Effector memory CD4-positive, alpha-beta T cell (primary cell): ENCODE measurements at regions not wholly inside any gene's neighbourhood (a gene's known extent, or its start where the extent isn't known, plus 50 kb on each side); places are given as distances from the start of the nearest gene placed in this dataset.

ENCODE experiments used
- DNase-seq, 3 donors: peaks; one replicate each; pipeline ENCODE4 v3.0.0-alpha.2; 2020
- H3K27ac ChIP-seq: 2 replicates; pipeline ENCODE4 v1.7.0; 2013; ENCODE audit warnings: mild to moderate bottlenecking, low read length, moderate library complexity; ENCODE audit not compliant: insufficient read depth, poor library complexity, severe bottlenecking
- H3K27me3 ChIP-seq: replicated peaks from 2 replicates; pipeline ENCODE4 v1.7.0; 2013; ENCODE audit warnings: mild to moderate bottlenecking, low read length; ENCODE audit not compliant: insufficient read depth, control insufficient read depth, poor library complexity, severe bottlenecking
- H3K36me3 ChIP-seq: 2 replicates; pipeline ENCODE4 v1.7.0; 2013; ENCODE audit warnings: mild to moderate bottlenecking, low read length, moderate library complexity; ENCODE audit not compliant: control insufficient read depth, insufficient read depth
- H3K4me1 ChIP-seq: 2 replicates; pipeline ENCODE4 v1.7.0; 2013; ENCODE audit warnings: low read length, mild to moderate bottlenecking; ENCODE audit not compliant: control insufficient read depth, insufficient read depth, poor library complexity, severe bottlenecking
- H3K4me3 ChIP-seq: 2 replicates; pipeline ENCODE4 v1.7.0; 2013; ENCODE audit warnings: low read length, low read depth, mild to moderate bottlenecking; ENCODE audit not compliant: insufficient read depth, poor library complexity, severe bottlenecking
- H3K9me3 ChIP-seq: 2 replicates; pipeline ENCODE4 v1.7.0; 2013; ENCODE audit warnings: mild to moderate bottlenecking, low read length, moderate library complexity; ENCODE audit not compliant: control insufficient read depth

DNA sequence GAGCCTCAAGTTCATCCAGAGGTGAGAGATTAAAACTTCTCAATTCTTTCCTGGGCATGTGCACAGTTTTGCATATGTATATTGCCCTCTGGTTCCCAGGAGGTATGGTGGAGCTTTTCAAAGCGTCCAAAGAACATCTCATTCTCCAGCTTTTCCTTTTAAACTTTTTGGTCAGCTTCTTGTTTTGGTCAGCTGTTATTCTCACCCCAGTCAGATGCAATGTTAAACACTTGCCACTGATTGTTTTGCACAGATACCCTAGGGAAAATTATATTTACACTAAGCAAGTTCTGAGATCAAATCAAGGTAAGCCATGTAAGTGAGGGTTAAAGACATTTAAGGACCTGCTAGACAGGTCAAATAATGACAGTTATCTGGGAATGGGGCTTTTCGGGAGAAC lies 261.3 kb downstream of the EDEM1 start:
- no peaks in the 10 kb centered on the region for H3K36me3 ChIP-seq
- no peaks in the 10 kb centered on the region for H3K9me3 ChIP-seq
- no peaks in the 10 kb centered on the region for H3K27me3 ChIP-seq
- H3K27ac ChIP-seq = no peak overlapping the region
- no peak overlapping the region for H3K4me3 ChIP-seq
- H3K4me1 ChIP-seq = no peaks in the 10 kb centered on the region
- DNase-seq = no peak

DNA sequence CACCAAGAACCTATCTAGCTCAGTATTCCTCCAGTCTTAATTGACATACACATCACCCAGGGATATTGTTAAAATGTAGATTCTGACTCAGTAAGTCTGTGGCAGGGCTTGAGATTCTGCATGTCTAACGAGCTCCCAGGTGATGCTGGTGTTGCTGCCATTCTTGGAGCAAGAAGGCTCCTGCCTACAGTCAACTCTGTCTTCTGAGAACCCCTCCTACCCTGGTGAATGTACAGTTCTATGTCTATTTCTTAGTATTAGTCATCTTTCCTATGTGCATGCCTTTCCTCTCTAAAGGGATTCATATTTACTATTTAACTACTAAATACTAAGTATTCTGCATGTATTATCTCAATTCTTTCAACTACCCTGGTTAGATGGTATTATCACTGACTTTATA lies 268.7 kb downstream of the EDEM1 start:
- DNase-seq = no peak
- H3K27me3 ChIP-seq = no peaks in the 10 kb centered on the region
- no peak overlapping the region for H3K4me3 ChIP-seq
- no peaks in the 10 kb centered on the region for H3K4me1 ChIP-seq
- H3K27ac ChIP-seq = no peak overlapping the region
- H3K36me3 ChIP-seq = no peaks in the 10 kb centered on the region
- no peaks in the 10 kb centered on the region for H3K9me3 ChIP-seq

DNA sequence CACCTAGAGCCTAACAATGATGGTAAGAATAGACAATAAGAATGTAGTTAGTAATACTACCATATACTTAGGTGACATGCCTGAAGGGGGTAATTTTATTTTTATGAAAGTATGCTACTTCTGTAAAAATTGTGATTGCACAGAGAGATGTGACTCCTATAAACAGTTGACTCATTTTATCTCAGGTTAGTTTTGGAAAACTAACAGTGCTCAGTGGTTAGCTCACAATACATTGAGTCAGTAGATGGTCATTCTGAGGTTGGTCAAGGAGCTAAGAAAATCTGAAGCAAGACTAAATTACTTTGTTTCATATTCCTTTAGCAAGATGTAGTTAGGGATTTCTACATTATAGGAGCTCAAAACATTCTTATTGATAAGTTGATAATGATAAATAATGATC lies 271.0 kb downstream of the EDEM1 start:
- no peaks in the 10 kb centered on the region for H3K27me3 ChIP-seq
- DNase-seq = no peak
- no peak overlapping the region for H3K27ac ChIP-seq
- no peaks in the 10 kb centered on the region for H3K36me3 ChIP-seq
- H3K4me1 ChIP-seq = no peaks in the 10 kb centered on the region
- H3K4me3 ChIP-seq = no peak overlapping the region
- H3K9me3 ChIP-seq = no peaks in the 10 kb centered on the region

DNA sequence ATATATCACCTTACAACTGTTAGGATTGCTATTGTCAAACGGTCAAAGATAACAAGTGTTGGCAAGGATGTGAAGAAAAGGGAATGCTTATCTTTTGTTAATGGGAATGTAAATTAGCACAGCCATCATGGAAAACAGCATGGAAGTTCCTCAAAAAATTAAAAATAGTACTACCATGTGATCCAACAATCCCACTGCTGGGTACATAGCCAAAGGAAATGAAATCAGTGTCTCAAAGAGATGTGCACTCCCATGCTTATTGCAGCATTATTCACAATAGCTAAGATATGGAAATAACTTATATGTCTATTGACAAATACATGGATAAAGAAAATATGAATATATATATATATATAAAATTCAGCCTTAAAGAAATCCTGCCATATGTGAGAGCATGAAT lies 274.6 kb downstream of the EDEM1 start:
- no peaks in the 10 kb centered on the region for H3K36me3 ChIP-seq
- no peaks in the 10 kb centered on the region for H3K4me1 ChIP-seq
- no peaks in the 10 kb centered on the region for H3K27me3 ChIP-seq
- DNase-seq = no peak
- H3K27ac ChIP-seq = no peak overlapping the region
- H3K9me3 ChIP-seq = no peaks in the 10 kb centered on the region
- no peak overlapping the region for H3K4me3 ChIP-seq

DNA sequence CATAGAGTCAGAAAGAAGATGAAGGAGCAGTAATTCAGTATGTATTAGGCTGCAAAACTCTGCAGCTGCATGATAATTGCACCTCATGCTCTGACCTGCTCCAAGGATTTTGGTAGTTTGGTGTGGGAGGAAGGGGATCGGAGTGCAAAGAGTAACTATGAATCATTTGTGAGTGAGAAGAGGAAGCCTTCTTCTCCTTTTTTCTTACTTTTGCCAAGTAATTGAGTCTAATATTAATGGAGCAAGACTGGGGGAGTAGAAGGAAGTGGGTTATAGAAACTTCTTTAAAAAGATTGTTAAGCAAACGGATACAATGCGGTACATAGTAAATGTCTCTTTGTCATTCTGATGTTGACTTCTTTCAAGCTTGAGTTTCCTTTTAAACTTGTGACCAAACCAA lies 276.5 kb downstream of the EDEM1 start:
- H3K27ac ChIP-seq = no peak overlapping the region

DNA sequence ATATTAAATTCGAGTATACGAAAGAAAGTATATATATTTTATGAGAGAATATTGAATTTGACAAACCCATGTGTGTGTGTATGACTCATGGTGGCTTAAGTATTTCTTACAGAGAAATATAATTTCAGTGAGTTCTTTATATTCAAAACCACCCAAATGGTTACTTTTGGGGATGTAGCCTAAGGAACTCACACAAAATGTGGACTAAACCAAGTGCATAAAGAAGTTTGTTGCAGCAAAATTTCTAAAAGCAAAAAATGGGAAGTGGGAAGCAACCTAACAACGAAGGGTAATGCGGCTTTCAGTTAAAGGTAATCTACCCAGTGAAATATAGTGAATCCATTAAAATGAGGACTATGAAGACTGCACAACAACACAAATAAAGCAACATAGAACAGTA lies 277.1 kb downstream of the EDEM1 start:
- no peak for DNase-seq
- H3K27me3 ChIP-seq = no peaks in the 10 kb centered on the region
- H3K9me3 ChIP-seq = no peaks in the 10 kb centered on the region
- H3K27ac ChIP-seq = no peak overlapping the region
- no peaks in the 10 kb centered on the region for H3K4me1 ChIP-seq
- H3K36me3 ChIP-seq = no peaks in the 10 kb centered on the region
- H3K4me3 ChIP-seq = no peak overlapping the region

More for the DNA sequence above, 276.5 kb downstream of the EDEM1 start:
- H3K36me3 ChIP-seq = no peaks in the 10 kb centered on the region
- no peaks in the 10 kb centered on the region for H3K27me3 ChIP-seq
- no peak for DNase-seq
- H3K9me3 ChIP-seq = no peaks in the 10 kb centered on the region
- H3K4me1 ChIP-seq = no peaks in the 10 kb centered on the region
- H3K4me3 ChIP-seq = no peak overlapping the region

DNA sequence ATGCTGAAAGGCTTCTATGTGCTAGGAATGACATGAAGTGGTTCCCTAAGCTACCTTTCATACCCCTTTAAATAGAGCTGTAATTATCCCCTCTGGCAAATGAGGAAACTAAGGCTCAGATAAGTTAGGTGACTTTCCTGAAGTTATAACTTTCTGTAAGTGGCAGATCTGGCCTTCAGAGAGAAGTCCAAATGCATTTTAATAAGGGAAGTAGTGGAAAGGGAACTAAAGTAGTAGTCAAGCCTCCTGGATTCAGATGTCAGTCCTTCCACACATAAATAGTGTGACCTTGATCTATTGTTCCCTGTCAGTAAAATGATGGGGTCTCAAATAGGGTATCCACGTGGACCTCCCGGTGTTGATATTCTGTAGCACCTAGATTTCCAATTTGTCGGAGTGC lies 277.7 kb downstream of the EDEM1 start:
- Histone ChIP-seq H3K27ac (no peak overlapping the region), H3K4me3 (no peak overlapping the region), H3K9me3 (no peaks in the 10 kb centered on the region), H3K4me1 (no peaks in the 10 kb centered on the region), H3K27me3 (no peaks in the 10 kb centered on the region), H3K36me3 (no peaks in the 10 kb centered on the region)
- DNase-seq = no peak

DNA sequence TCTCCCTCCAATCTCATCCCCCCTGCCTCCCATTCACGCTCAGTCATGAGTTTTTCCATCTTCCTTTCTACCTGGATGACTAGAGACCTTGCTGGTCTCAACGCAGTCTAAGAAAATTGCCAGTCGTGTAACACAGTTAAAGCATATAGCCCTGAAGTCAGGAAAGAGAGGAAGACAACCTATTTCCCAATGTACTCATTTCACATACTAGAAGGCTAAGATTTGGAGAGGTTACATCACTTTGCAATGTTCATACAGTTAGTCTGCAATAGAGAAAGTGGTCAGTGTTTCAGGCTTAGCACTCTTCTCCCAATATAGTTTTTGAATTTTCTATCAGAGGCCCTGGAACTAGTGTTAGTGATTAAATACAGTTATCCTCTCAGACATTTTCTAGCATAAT lies 278.6 kb downstream of the EDEM1 start:
- Histone ChIP-seq H3K27ac (no peak overlapping the region), H3K36me3 (no peaks in the 10 kb centered on the region), H3K4me3 (no peak overlapping the region), H3K27me3 (no peaks in the 10 kb centered on the region), H3K4me1 (no peaks in the 10 kb centered on the region), H3K9me3 (no peaks in the 10 kb centered on the region)
- no peak for DNase-seq

DNA sequence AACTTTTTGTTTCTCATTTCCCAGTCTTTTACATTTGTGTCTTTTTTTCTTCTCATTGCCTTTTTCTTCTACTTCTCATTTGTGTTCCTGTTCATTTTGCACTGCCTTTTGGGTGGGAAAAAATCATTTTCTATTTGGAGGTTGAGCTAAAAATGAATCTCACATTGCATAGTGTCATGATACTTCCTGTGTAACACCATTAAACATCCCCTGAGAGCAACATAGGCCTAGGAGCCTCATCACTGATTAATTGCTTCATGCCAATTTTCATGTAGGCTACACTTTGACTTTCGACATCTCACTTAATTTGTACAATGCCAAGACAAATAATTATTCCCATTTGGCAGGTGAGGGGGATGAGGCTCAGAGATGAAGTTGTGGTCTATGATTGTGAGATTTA lies 279.2 kb downstream of the EDEM1 start:
- no peak for DNase-seq
- no peaks in the 10 kb centered on the region for H3K9me3 ChIP-seq
- H3K4me1 ChIP-seq = no peaks in the 10 kb centered on the region
- H3K4me3 ChIP-seq = no peak overlapping the region
- no peaks in the 10 kb centered on the region for H3K27me3 ChIP-seq
- no peak overlapping the region for H3K27ac ChIP-seq
- H3K36me3 ChIP-seq = no peaks in the 10 kb centered on the region

DNA sequence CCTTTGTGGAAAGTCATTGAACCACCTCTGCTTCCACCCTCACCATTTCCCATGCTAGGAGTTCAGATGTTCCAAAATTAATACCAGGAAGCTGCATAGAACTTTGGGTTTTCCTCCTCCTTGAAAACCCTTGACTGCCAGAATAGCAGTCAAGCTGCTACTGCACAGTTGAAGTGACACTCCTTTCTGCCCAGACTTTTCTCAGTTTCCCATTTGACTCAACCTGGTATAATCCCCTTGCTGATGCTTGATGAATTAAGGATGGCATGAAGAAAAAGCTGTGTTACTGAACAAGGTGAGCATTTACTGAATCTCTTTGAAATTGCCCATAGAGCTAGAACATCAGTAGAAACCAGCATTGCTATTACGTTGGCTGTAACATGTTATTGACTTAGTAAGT lies 286.0 kb downstream of the EDEM1 start:
- H3K27ac ChIP-seq = no peak overlapping the region
- H3K4me1 ChIP-seq = no peaks in the 10 kb centered on the region
- no peaks in the 10 kb centered on the region for H3K27me3 ChIP-seq
- no peak for DNase-seq
- H3K36me3 ChIP-seq = no peaks in the 10 kb centered on the region
- H3K9me3 ChIP-seq = no peaks in the 10 kb centered on the region
- H3K4me3 ChIP-seq = no peak overlapping the region

DNA sequence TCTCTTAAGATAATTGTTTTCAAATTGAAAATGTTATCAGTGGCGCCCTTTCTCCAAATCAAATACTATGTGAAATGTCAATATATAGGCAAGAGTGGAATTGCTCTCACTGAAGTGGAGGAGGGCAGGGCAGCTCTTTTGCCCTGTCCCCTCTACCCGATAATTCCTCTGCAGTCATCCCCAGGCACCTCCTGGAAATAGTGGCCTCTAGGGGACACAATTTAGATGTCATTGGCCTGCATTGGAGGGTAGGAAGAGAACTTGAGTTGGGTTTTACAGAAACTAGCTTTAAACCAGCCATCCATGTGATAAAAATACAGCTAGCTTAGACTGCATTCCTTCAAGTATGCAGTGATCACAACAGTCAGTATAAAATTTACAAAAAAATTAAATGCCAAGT lies 288.9 kb downstream of the EDEM1 start:
- Histone ChIP-seq H3K4me1 (no peaks in the 10 kb centered on the region), H3K4me3 (no peak overlapping the region), H3K36me3 (no peaks in the 10 kb centered on the region), H3K27me3 (no peaks in the 10 kb centered on the region), H3K9me3 (no peaks in the 10 kb centered on the region), H3K27ac (no peak overlapping the region)
- no peak for DNase-seq
